ENCODE measurements at regions not wholly inside any gene's neighbourhood (a gene's known extent, or its start where the extent isn't known, plus 50 kb on each side); places are given as distances from the start of the nearest gene placed in this dataset.

DNA sequence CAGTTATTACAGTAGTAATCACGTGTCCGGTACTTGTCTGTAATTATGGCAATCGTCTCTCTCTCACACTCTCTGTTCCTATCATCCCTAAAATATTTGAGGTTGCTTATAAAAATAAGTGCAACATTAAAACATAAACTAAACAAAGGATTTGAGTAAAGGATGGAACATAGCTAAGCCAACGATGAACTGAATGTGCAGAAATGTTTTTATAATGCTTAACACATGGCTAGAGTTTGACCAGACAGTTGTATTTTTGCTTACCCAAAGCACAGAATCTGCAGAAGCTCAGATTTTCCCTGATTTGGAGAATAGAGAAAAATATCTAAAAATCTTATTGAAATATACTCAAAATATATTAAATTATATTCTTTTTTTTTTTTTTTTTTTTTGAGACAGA, 1030.9 kb downstream of the NAALADL2 start:
- H3K4me3 ChIP-seq, result no peak overlapping the region
- intact Hi-C loops (cut with DNase I), result no loop called here
- no peaks in the 10 kb centered on the region for H3K27me3 ChIP-seq
- H3K4me1 ChIP-seq, result no peaks in the 10 kb centered on the region
- TF ChIP-seq, protein P1, sequence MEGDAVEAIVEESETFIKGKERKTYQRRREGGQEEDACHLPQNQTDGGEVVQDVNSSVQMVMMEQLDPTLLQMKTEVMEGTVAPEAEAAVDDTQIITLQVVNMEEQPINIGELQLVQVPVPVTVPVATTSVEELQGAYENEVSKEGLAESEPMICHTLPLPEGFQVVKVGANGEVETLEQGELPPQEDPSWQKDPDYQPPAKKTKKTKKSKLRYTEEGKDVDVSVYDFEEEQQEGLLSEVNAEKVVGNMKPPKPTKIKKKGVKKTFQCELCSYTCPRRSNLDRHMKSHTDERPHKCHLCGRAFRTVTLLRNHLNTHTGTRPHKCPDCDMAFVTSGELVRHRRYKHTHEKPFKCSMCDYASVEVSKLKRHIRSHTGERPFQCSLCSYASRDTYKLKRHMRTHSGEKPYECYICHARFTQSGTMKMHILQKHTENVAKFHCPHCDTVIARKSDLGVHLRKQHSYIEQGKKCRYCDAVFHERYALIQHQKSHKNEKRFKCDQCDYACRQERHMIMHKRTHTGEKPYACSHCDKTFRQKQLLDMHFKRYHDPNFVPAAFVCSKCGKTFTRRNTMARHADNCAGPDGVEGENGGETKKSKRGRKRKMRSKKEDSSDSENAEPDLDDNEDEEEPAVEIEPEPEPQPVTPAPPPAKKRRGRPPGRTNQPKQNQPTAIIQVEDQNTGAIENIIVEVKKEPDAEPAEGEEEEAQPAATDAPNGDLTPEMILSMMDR (IDR thresholded peaks at IDR 0.05), result no peak
- no peak for DNase-seq (ENCODE audit: low spot score in 2 of 2)
- no peaks in the 10 kb centered on the region for H3K9me3 ChIP-seq
- H3K27ac ChIP-seq, result no peak overlapping the region
- H3K36me3 ChIP-seq, result no peaks in the 10 kb centered on the region

DNA sequence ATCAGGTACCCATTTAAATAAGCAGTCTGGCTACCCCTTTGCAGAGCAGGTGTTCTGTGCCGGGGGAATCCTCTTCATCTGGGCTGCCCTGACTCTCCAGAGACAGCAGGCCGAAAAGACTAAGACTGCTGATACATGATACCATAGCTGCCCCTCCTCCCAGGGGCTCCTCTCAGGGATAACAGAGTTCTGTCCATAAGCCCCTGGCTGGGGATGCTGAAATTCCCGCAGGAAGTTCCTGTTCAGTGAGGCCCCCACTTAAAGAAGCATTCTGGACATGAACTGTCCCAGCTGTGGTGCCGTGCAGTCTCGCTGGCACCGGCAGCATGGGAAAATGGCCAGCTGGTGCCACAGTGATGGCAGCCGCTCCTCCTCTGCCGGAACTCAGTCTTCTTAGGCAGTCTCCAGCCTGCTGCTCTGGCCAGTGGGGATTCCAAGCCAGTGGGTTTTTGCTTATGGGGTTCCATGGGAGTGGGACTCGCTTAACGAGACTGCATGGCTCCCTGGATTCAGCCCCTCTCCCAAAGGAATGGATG, 1026.2 kb downstream of the NAALADL2 start:
- Histone ChIP-seq H3K9me3 (no peaks in the 10 kb centered on the region), H3K27me3 (no peaks in the 10 kb centered on the region), H3K36me3 (no peaks in the 10 kb centered on the region), H3K27ac (no peak overlapping the region), H3K4me1 (no peaks in the 10 kb centered on the region), H3K4me3 (no peak overlapping the region)
- intact Hi-C loops (cut with DNase I), result no loop called here
- DNase-seq (ENCODE audit: low spot score in 2 of 2), result no peak
- TF ChIP-seq, protein P1 (IDR thresholded peaks at IDR 0.05), result no peak

DNA sequence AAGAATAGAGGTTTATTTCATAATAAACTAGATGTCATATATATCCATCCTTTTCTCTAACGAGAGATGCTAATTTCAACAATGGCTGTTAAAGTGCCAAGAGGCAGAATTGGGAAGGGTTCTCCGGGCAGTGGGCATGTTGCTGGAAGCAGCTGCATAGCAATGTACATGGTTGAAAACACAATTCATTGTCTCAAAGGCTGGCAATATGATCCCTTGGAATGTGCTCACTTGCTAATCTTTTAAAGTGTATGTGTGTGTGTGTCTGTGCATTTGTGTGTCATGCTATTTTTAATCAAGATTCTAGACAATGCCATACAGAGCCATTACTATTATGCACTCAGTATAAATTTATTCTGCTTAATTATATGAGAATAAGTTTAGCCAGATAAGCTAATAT, 1020.3 kb downstream of the NAALADL2 start:
- Histone ChIP-seq H3K9me3 (no peaks in the 10 kb centered on the region), H3K4me1 (no peaks in the 10 kb centered on the region), H3K27ac (no peak overlapping the region), H3K36me3 (no peaks in the 10 kb centered on the region), H3K27me3 (no peaks in the 10 kb centered on the region), H3K4me3 (no peak overlapping the region)
- intact Hi-C loops (cut with DNase I), result no loop called here
- TF ChIP-seq, protein P1 (IDR thresholded peaks at IDR 0.05), result no peak
- no peak for DNase-seq (ENCODE audit: low spot score in 2 of 2)

DNA sequence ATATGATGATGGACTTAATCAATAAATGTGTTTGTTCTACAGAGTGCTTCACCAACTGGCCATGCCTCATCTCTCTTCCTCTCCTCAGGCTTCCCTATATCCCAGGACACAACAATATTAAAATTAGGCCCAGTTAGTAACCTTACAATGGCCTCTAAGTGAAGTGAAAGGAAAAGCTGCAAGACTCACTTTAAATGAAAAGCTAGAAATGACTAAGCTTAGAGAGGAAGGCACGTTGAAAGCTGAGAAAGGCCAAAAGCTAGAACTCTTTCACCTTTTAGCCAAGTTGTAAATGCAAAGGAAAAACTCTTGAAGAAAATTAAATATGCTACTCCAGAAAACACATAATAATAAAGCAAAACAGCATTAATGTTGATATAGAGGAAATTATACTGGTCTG, 1010.3 kb downstream of the NAALADL2 start:
- intact Hi-C loops (cut with DNase I), result no loop called here
- Histone ChIP-seq H3K27me3 (no peaks in the 10 kb centered on the region), H3K4me3 (no peak overlapping the region), H3K36me3 (no peaks in the 10 kb centered on the region), H3K27ac (no peak overlapping the region), H3K9me3 (no peaks in the 10 kb centered on the region), H3K4me1 (peaks cover 0 to 3% of the 10 kb centered on the region in 2 donors)
- no peak for DNase-seq (ENCODE audit: low spot score in 2 of 2)
- TF ChIP-seq, protein P1 (IDR thresholded peaks at IDR 0.05), result no peak

DNA sequence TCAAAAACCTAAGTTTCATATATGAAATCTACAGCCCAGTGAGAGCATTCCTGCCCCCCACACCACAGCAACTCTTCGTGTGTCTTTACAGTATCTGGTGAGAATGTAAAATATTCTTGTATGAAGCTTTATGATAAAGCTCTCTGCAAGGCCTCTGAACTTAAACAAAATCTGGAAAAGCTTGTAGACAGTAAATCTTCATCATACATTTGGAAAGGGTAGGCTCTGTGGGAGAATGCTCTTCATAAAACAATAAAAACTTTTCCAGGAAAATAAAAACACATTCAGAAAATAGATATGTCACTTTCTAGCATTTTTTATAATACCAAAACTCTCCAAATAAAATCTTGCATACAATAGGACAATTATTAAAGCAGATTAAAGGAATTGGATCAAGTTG, 1009.5 kb downstream of the NAALADL2 start:
- no peaks in the 10 kb centered on the region for H3K27me3 ChIP-seq
- TF ChIP-seq, protein P1 (IDR thresholded peaks at IDR 0.05), result no peak
- no peak for DNase-seq (ENCODE audit: low spot score in 2 of 2)
- H3K36me3 ChIP-seq, result no peaks in the 10 kb centered on the region
- H3K27ac ChIP-seq, result no peak overlapping the region
- intact Hi-C loops (cut with DNase I), result no loop called here
- peaks cover 0 to 3% of the 10 kb centered on the region in 2 donors for H3K4me1 ChIP-seq
- no peaks in the 10 kb centered on the region for H3K9me3 ChIP-seq
- no peak overlapping the region for H3K4me3 ChIP-seq

DNA sequence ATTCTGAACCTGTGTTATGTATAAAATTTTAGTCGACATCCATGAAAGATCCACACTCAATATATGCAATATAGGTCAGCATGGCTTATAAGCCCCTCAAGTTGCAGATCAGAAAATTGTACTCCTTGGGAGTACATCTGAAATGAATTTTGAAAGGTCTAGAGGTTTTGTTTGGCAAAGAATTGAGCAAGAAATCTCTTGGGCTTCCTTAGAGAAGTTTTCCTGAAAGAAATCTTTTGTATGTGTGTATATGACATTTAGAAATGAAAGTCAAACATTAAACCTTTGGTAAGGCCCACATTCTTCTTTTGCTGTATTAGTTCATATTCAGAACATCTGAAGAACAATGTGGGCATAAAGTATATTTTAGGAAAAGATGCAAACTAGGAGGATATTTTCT, 1006.6 kb downstream of the NAALADL2 start:
- Histone ChIP-seq H3K4me1 (peaks cover 0 to 3% of the 10 kb centered on the region in 2 donors), H3K27me3 (no peaks in the 10 kb centered on the region), H3K9me3 (no peaks in the 10 kb centered on the region), H3K27ac (no peak overlapping the region), H3K36me3 (no peaks in the 10 kb centered on the region), H3K4me3 (no peak overlapping the region)
- TF ChIP-seq, protein P1 (IDR thresholded peaks at IDR 0.05), result no peak
- DNase-seq (ENCODE audit: low spot score in 2 of 2), result no peak
- intact Hi-C loops (cut with DNase I), result no loop called here
